ENCODE measurements at regions not wholly inside any gene's neighbourhood (a gene's known extent, or its start where the extent isn't known, plus 50 kb on each side); places are given as distances from the start of the nearest gene placed in this dataset.

GRCh38 chr5:104706600-104706999 is 1144.0 kb upstream of the NUDT12 start:
- no peaks in the 10 kb centered on the region for H3K4me1 Mint-ChIP-seq
- H3K4me3 Mint-ChIP-seq = no peak overlapping the region
- ChIA-PET CTCF (no interaction called here), POLR2A (no interaction called here)
- H3K27me3 Mint-ChIP-seq = no peaks in the 10 kb centered on the region
- H3K36me3 Mint-ChIP-seq (ENCODE audit: low read depth) = no peaks in the 10 kb centered on the region
- H3K27ac Mint-ChIP-seq = no peak overlapping the region
- no peak for ATAC-seq (ENCODE audit: low read depth)
- no peak for DNase-seq
- intact Hi-C loops (cut with micrococcal nuclease) = no loop called here
- no peak for TF ChIP-seq CTCF (IDR thresholded peaks at IDR 0.05)
- no peaks in the 10 kb centered on the region for H3K9me3 Mint-ChIP-seq

GRCh38 chr5:104702212-104702611 is 1139.6 kb upstream of the NUDT12 start:
- ATAC-seq (ENCODE audit: low read depth) (no peak), DNase-seq (no peak)
- H3K4me1 Mint-ChIP-seq = no peaks in the 10 kb centered on the region
- H3K27me3 Mint-ChIP-seq = no peaks in the 10 kb centered on the region
- ChIA-PET CTCF (no interaction called here), POLR2A (no interaction called here)
- no peaks in the 10 kb centered on the region for H3K36me3 Mint-ChIP-seq (ENCODE audit: low read depth)
- no peak for TF ChIP-seq CTCF (IDR thresholded peaks at IDR 0.05)
- H3K4me3 Mint-ChIP-seq = no peak overlapping the region
- no peak overlapping the region for H3K27ac Mint-ChIP-seq
- intact Hi-C loops (cut with micrococcal nuclease) = no loop called here
- peaks cover 17% of the 10 kb centered on the region for H3K9me3 Mint-ChIP-seq

GRCh38 chr5:104699438-104699837 is 1136.8 kb upstream of the NUDT12 start:
- DNase-seq = no peak
- Mint-ChIP-seq H3K27ac (no peak overlapping the region), H3K27me3 (no peaks in the 10 kb centered on the region), H3K4me1 (no peaks in the 10 kb centered on the region), H3K4me3 (no peak overlapping the region), H3K36me3 (ENCODE audit: low read depth) (no peaks in the 10 kb centered on the region), H3K9me3 (peaks cover 20% of the 10 kb centered on the region)
- no peak for ATAC-seq (ENCODE audit: low read depth)
- intact Hi-C loops (cut with micrococcal nuclease) = no loop called here
- no peak for TF ChIP-seq CTCF (IDR thresholded peaks at IDR 0.05)
- ChIA-PET POLR2A (no interaction called here), CTCF (no interaction called here)

- Mint-ChIP-seq H3K27ac (no peak overlapping the region), H3K36me3 (ENCODE audit: low read depth) (no peaks in the 10 kb centered on the region)
- POLR2A ChIA-PET = no interaction called here
These were observed 1098.7 kb upstream of the NUDT12 start for GRCh38 chr5:104661256-104661655.

GRCh38 chr5:104659497-104659896 is 1096.9 kb upstream of the NUDT12 start:
- no peak for TF ChIP-seq CTCF (IDR thresholded peaks at IDR 0.05)
- Mint-ChIP-seq H3K4me1 (no peaks in the 10 kb centered on the region), H3K36me3 (ENCODE audit: low read depth) (no peaks in the 10 kb centered on the region), H3K27me3 (no peaks in the 10 kb centered on the region), H3K27ac (no peak overlapping the region), H3K9me3 (peaks cover 14% of the 10 kb centered on the region), H3K4me3 (no peak overlapping the region)
- ChIA-PET POLR2A (no interaction called here), CTCF (no interaction called here)
- ATAC-seq (ENCODE audit: low read depth) = no peak
- intact Hi-C loops (cut with micrococcal nuclease) = no loop called here
- no peak for DNase-seq

More at GRCh38 chr5:104661256-104661655, 1098.7 kb upstream of the NUDT12 start:
- peaks cover 9% of the 10 kb centered on the region for H3K9me3 Mint-ChIP-seq
- DNase-seq = no peak
- CTCF ChIA-PET = no interaction called here
- no peak overlapping the region for H3K4me3 Mint-ChIP-seq
- H3K27me3 Mint-ChIP-seq = no peaks in the 10 kb centered on the region
- intact Hi-C loops (cut with micrococcal nuclease) = no loop called here
- TF ChIP-seq CTCF (IDR thresholded peaks at IDR 0.05) = no peak
- ATAC-seq (ENCODE audit: low read depth) = no peak
- H3K4me1 Mint-ChIP-seq = no peaks in the 10 kb centered on the region

Data from activated B cell treated with CpG ODN at 0.5 μM for 24 hours (primary cell).